Esophagus muscularis mucosa (tissue), 4 donors: ENCODE measurements at regions not wholly inside any gene's neighbourhood (a gene's known extent, or its start where the extent isn't known, plus 50 kb on each side); places are given as distances from the start of the nearest gene placed in this dataset.

Source experiments
- DNase-seq: peaks from one replicate; pipeline ENCODE4 v3.0.0-alpha.2; 2017; ENCODE audit errors: extremely low spot score
- H3K27ac ChIP-seq, 4 donors: fragments of 200-600 bp; sonication (generic); replicated peaks in 1 of 4; 1 replicate in 3 of 4; 2 replicates in 1 of 4; pipeline ENCODE4 v1.5.1; 2016 to 2019; ENCODE audit warnings: mild to moderate bottlenecking in 1 of 4
- H3K27me3 ChIP-seq, 4 donors: fragments of 200-600 bp; sonication (generic); one replicate each; pipeline versions ENCODE4 v1.5.1 to v1.6.0; 2016 to 2019
- H3K36me3 ChIP-seq, 4 donors: fragments of 200-600 bp; sonication (generic); one replicate each; pipeline ENCODE4 v1.5.1; 2016 to 2019
- H3K4me1 ChIP-seq, 4 donors: fragments of 200-600 bp; sonication (generic); one replicate each; pipeline ENCODE4 v1.5.1; 2016 to 2019
- H3K4me3 ChIP-seq, 4 donors: fragments of 200-600 bp; sonication (generic); 1 replicate in 2 of 4; 2 replicates in 2 of 4; pipeline ENCODE4 v1.5.1; 2016 to 2019; ENCODE audit warnings: mild to moderate bottlenecking in 4 of 4, moderate library complexity in 1 of 4
- H3K9me3 ChIP-seq, 4 donors: fragments of 200-600 bp; sonication (generic); 1 replicate in 3 of 4; 2 replicates in 1 of 4; pipeline ENCODE4 v1.5.1; 2016 to 2019
- CTCF ChIP-seq, 3 experiments: fragments of 200-600 bp in 2 of 3; fragments of 450-650 bp in 1 of 3; sonication (generic) in 2 of 3; IDR thresholded peaks; one replicate each; pipeline ENCODE4 v1.5.1; 2017 to 2019; ENCODE audit warnings: antibody characterized with exemption in 3 of 3, mild to moderate bottlenecking in 2 of 3, moderate library complexity in 1 of 3
- EP300 ChIP-seq: sonication (generic); formaldehyde crosslinking; IDR thresholded peaks from one replicate; pipeline ENCODE4 v1.6.1; 2017; ENCODE audit warnings: antibody characterized with exemption
- POLR2A ChIP-seq: fragments of 450-650 bp; IDR thresholded peaks from one replicate; pipeline ENCODE4 v1.6.1; 2017; ENCODE audit warnings: antibody characterized with exemption, moderate library complexity, mild to moderate bottlenecking, low read depth
- POLR2AphosphoS5 ChIP-seq, 2 donors: sonication (generic); formaldehyde crosslinking; IDR thresholded peaks; one replicate each; pipeline ENCODE4 v1.6.1; 2017; ENCODE audit warnings: antibody characterized with exemption in 2 of 2
- WGBS: methylation state at CpG from one replicate; pipeline ENCODE4 v1.1.5; 2018; 5-methylcytosine and 5-hydroxymethylcytosine counted together
- intact Hi-C: fragments of 100-400 bp; cut with DNase I; formaldehyde crosslinking; loops from one replicate; pipeline ENCODE4 v1.15.1; 2023

GRCh38 chr2:236859908-236860307, 225.8 kb upstream of the COPS8 start:
- no peaks in the 10 kb centered on the region for H3K27me3 ChIP-seq
- no peaks in the 10 kb centered on the region for H3K36me3 ChIP-seq
- no peaks in the 10 kb centered on the region for H3K4me1 ChIP-seq
- no peak for TF ChIP-seq POLR2AphosphoS5 (IDR thresholded peaks at IDR 0.05)
- no peak for TF ChIP-seq POLR2A
- no peak for TF ChIP-seq CTCF (IDR thresholded peaks at IDR 0.05)
- no peak for TF ChIP-seq EP300
- no peak overlapping the region for H3K4me3 ChIP-seq
- 80% methylated on average over 7 of the region's 7 CpGs for WGBS
- DNase-seq = peak; percentile 85
- no peak overlapping the region for H3K27ac ChIP-seq
- peaks cover 0 to 5% (median 2%) of the 10 kb centered on the region in 4 donors for H3K9me3 ChIP-seq
- intact Hi-C loops = no loop called here

GRCh38 chr2:236861196-236861875, 224.4 kb upstream of the COPS8 start:
- H3K4me3 ChIP-seq = no peak overlapping the region
- intact Hi-C loops = no loop called here
- peaks cover 0 to 5% (median 0%) of the 10 kb centered on the region in 4 donors for H3K9me3 ChIP-seq
- H3K4me1 ChIP-seq = no peaks in the 10 kb centered on the region
- no peaks in the 10 kb centered on the region for H3K36me3 ChIP-seq
- TF ChIP-seq POLR2AphosphoS5 (IDR thresholded peaks at IDR 0.05) (no peak), POLR2A (no peak), CTCF (IDR thresholded peaks at IDR 0.05) (no peak), EP300 (no peak)
- DNase-seq = peak; percentile 70
- 84% methylated on average over 5 of the region's 8 CpGs for WGBS
- H3K27me3 ChIP-seq = no peaks in the 10 kb centered on the region
- no peak overlapping the region for H3K27ac ChIP-seq

GRCh38 chr2:236861944-236862343, 223.7 kb upstream of the COPS8 start:
- H3K27ac ChIP-seq = no peak overlapping the region
- peak; percentile 31 for DNase-seq
- intact Hi-C loops = no loop called here
- peaks cover 0 to 5% (median 0%) of the 10 kb centered on the region in 4 donors for H3K9me3 ChIP-seq
- no peaks in the 10 kb centered on the region for H3K4me1 ChIP-seq
- H3K27me3 ChIP-seq = no peaks in the 10 kb centered on the region
- TF ChIP-seq EP300 (no peak), CTCF (IDR thresholded peaks at IDR 0.05) (no peak)
- no peaks in the 10 kb centered on the region for H3K36me3 ChIP-seq
- H3K4me3 ChIP-seq = no peak overlapping the region
- 97% methylated on average over 2 of the region's 2 CpGs for WGBS

- H3K4me1 ChIP-seq = no peaks in the 10 kb centered on the region
- no peaks in the 10 kb centered on the region for H3K27me3 ChIP-seq
- intact Hi-C loops = no loop called here
- H3K4me3 ChIP-seq = no peak overlapping the region
- 78% methylated on average over 2 of the region's 2 CpGs for WGBS
- DNase-seq = peak; percentile 75
- TF ChIP-seq POLR2AphosphoS5 (IDR thresholded peaks at IDR 0.05) = no peak
- no peak overlapping the region for H3K27ac ChIP-seq
- H3K9me3 ChIP-seq = peaks cover 0 to 5% (median 0%) of the 10 kb centered on the region in 4 donors
- H3K36me3 ChIP-seq = no peaks in the 10 kb centered on the region
Measured at GRCh38 chr2:236862526-236862925, 223.2 kb upstream of the COPS8 start.

- no peak for TF ChIP-seq EP300
- no peak for TF ChIP-seq POLR2A
- TF ChIP-seq POLR2AphosphoS5 (IDR thresholded peaks at IDR 0.05) = no peak
- no peak for TF ChIP-seq CTCF (IDR thresholded peaks at IDR 0.05)
- Histone ChIP-seq H3K27me3 (no peaks in the 10 kb centered on the region), H3K9me3 (peaks cover 0 to 5% (median 0%) of the 10 kb centered on the region in 4 donors), H3K27ac (no peak overlapping the region), H3K36me3 (no peaks in the 10 kb centered on the region), H3K4me1 (no peaks in the 10 kb centered on the region), H3K4me3 (no peak overlapping the region)
- WGBS = 78% methylated on average over 9 of the region's 9 CpGs
- DNase-seq = peak; percentile 83
- intact Hi-C loops = no loop called here
Measured at GRCh38 chr2:236862961-236863728, 222.5 kb upstream of the COPS8 start.
